Ovary (tissue), 7 donors: ENCODE measurements at regions not wholly inside any gene's neighbourhood (a gene's known extent, or its start where the extent isn't known, plus 50 kb on each side); places are given as distances from the start of the nearest gene placed in this dataset.

Experiments
- DNase-seq, 5 donors: peaks; one replicate each; pipeline ENCODE4 v3.0.0-alpha.2; 2019 to 2020
- H3K27ac ChIP-seq, 2 donors: fragments of 200-600 bp; one replicate each; pipeline versions ENCODE4 v1.5.1 to v1.8.0; 2019 to 2022
- H3K27me3 ChIP-seq: fragments of 200-600 bp; one replicate; pipeline ENCODE4 v1.8.0; 2022
- H3K36me3 ChIP-seq: fragments of 200-600 bp; sonication (generic); one replicate; pipeline ENCODE4 v1.5.1; 2019
- H3K4me1 ChIP-seq: one replicate; pipeline ENCODE4 v1.8.1; 2013; ENCODE audit warnings: mild to moderate bottlenecking, moderate library complexity; ENCODE audit not compliant: insufficient read depth
- H3K4me3 ChIP-seq: fragments of 200-600 bp; sonication (generic); one replicate; pipeline ENCODE4 v1.5.1; 2017
- H3K9me3 ChIP-seq, 2 donors: fragments of 200-600 bp in 1 of 2; sonication (generic) in 1 of 2; one replicate each; pipeline versions ENCODE4 v1.5.1 to v1.8.1; 2013 to 2019; ENCODE audit warnings: mild to moderate bottlenecking in 1 of 2, moderate library complexity in 1 of 2
- CTCF ChIP-seq, 3 donors: fragments of 450-650 bp in 2 of 3; fragments of 200-600 bp in 1 of 3; IDR thresholded peaks; one replicate each; pipeline versions ENCODE4 v1.5.1 to v1.8.0; 2016 to 2022; ENCODE audit warnings: antibody characterized with exemption in 3 of 3, mild to moderate bottlenecking in 1 of 3
- EP300 ChIP-seq: sonication (generic); formaldehyde crosslinking; IDR thresholded peaks from one replicate; pipeline ENCODE4 v1.6.1; 2017; ENCODE audit warnings: antibody characterized with exemption
- POLR2A ChIP-seq: fragments of 450-650 bp; IDR thresholded peaks from one replicate; pipeline ENCODE4 v1.6.1; 2017; ENCODE audit warnings: antibody characterized with exemption, mild to moderate bottlenecking, moderate library complexity
- WGBS, 3 donors: extraction: QIAGEN DNeasy Blood & Tissue Kit in 1 of 3; methylation state at CpG; one replicate each; pipeline versions ENCODE4 v1.1.5 to v1.1.7; 2013 to 2017; 5-methylcytosine and 5-hydroxymethylcytosine counted together
- intact Hi-C, 4 donors: fragments of 100-400 bp; cut with DNase I; formaldehyde crosslinking; loops; one replicate each; pipeline versions ENCODE4 v1.11.0 to v1.15.1; 2022 to 2023
- donor health status: DM: no; HTN: no; CAD: no; lungs with moderate emphysema.
- donor health status: DM: no; HTN: no; CAD: no.
- donor health status: Bipolar disorder and iron deficiency.
- donor health status: DM: no; HTN: no; CAD: no.
- donor health status: DM: yes; HTN: yes; CAD: no.

- 81 to 97% (median 90%) methylated on average over 2 of the region's 2 CpGs for WGBS, 3 donors
- Histone ChIP-seq H3K36me3 (no peaks in the 10 kb centered on the region), H3K9me3 (no peaks in the 10 kb centered on the region), H3K27me3 (no peaks in the 10 kb centered on the region), H3K4me3 (no peak overlapping the region), H3K4me1 (no peaks in the 10 kb centered on the region), H3K27ac (no peak overlapping the region)
- TF ChIP-seq POLR2A (no peak), EP300 (no peak), CTCF (IDR thresholded peaks at IDR 0.05) (no peak)
- no peak for DNase-seq
- intact Hi-C loops, result no loop called here
Measured at GRCh38 chr3:117314441-117315150, 605.0 kb downstream of the TUSC7 start.

- no peak overlapping the region for H3K4me3 ChIP-seq
- H3K27me3 ChIP-seq, result no peaks in the 10 kb centered on the region
- no peak for DNase-seq
- H3K27ac ChIP-seq, result no peak overlapping the region
- H3K36me3 ChIP-seq, result no peaks in the 10 kb centered on the region
- TF ChIP-seq CTCF (IDR thresholded peaks at IDR 0.05), result no peak
- TF ChIP-seq EP300, result no peak
- TF ChIP-seq POLR2A, result no peak
- WGBS, 3 donors, result 39 to 47% (median 46%) methylated on average over 1 of the region's 1 CpG
- H3K9me3 ChIP-seq, result no peaks in the 10 kb centered on the region
- H3K4me1 ChIP-seq, result no peaks in the 10 kb centered on the region
- intact Hi-C loops, result no loop called here
Measured at GRCh38 chr3:117322866-117323265, 613.3 kb downstream of the TUSC7 start.

- Histone ChIP-seq H3K9me3 (no peaks in the 10 kb centered on the region), H3K4me3 (no peak overlapping the region), H3K27ac (no peak overlapping the region), H3K27me3 (no peaks in the 10 kb centered on the region), H3K4me1 (no peaks in the 10 kb centered on the region), H3K36me3 (no peaks in the 10 kb centered on the region)
- intact Hi-C loops, result no loop called here
- DNase-seq, result no peak
- TF ChIP-seq CTCF (IDR thresholded peaks at IDR 0.05) (no peak), EP300 (no peak), POLR2A (no peak)
- WGBS, 3 donors, result 81 to 92% (median 90%) methylated on average over 3 of the region's 3 CpGs
Measured at GRCh38 chr3:117346901-117347300, 637.3 kb downstream of the TUSC7 start.

GRCh38 chr3:117348884-117349283 is 639.3 kb downstream of the TUSC7 start:
- no peak for DNase-seq
- H3K36me3 ChIP-seq, result no peaks in the 10 kb centered on the region
- H3K9me3 ChIP-seq, result no peaks in the 10 kb centered on the region
- H3K27me3 ChIP-seq, result no peaks in the 10 kb centered on the region
- no peak overlapping the region for H3K4me3 ChIP-seq
- intact Hi-C loops, result no loop called here
- WGBS, 3 donors, result 75 to 79% (median 77%) methylated on average over 1 of the region's 1 CpG
- no peak overlapping the region for H3K27ac ChIP-seq
- H3K4me1 ChIP-seq, result no peaks in the 10 kb centered on the region
- no peak for TF ChIP-seq POLR2A
- no peak for TF ChIP-seq CTCF (IDR thresholded peaks at IDR 0.05)
- no peak for TF ChIP-seq EP300
